ENCODE measurements at regions not wholly inside any gene's neighbourhood (a gene's known extent, or its start where the extent isn't known, plus 50 kb on each side); places are given as distances from the start of the nearest gene placed in this dataset.

DNA sequence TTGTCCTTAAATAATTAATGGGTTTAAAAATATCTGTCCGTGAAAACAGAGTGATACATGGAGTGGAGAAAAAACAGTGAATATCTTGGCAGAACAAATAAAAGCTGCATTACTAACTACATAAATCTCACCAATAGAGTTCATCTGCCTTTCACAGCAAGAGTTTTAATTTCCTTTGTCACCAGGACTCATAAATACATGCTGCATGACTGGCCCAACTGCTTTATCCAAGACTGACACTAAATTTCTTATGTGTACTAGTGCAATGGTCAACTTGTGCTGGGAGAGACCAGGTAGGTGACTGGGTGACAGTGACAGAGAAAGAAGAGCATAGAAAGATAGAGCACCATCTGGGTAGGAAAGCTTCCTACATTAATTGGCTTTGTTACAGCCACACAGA lies 402.8 kb downstream of the RAD51AP2 start:
- TF ChIP-seq, protein P1, sequence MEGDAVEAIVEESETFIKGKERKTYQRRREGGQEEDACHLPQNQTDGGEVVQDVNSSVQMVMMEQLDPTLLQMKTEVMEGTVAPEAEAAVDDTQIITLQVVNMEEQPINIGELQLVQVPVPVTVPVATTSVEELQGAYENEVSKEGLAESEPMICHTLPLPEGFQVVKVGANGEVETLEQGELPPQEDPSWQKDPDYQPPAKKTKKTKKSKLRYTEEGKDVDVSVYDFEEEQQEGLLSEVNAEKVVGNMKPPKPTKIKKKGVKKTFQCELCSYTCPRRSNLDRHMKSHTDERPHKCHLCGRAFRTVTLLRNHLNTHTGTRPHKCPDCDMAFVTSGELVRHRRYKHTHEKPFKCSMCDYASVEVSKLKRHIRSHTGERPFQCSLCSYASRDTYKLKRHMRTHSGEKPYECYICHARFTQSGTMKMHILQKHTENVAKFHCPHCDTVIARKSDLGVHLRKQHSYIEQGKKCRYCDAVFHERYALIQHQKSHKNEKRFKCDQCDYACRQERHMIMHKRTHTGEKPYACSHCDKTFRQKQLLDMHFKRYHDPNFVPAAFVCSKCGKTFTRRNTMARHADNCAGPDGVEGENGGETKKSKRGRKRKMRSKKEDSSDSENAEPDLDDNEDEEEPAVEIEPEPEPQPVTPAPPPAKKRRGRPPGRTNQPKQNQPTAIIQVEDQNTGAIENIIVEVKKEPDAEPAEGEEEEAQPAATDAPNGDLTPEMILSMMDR (IDR thresholded peaks at IDR 0.05; ENCODE audit: poor library complexity), result no peak
- no peak for TF ChIP-seq EZH2phosphoT487 (IDR thresholded peaks at IDR 0.05; ENCODE audit: low read depth, severe bottlenecking, unreplicated experiment)

Data from hepatocyte (in vitro differentiated cells).